ENCODE measurements at regions not wholly inside any gene's neighbourhood (a gene's known extent, or its start where the extent isn't known, plus 50 kb on each side); places are given as distances from the start of the nearest gene placed in this dataset.

GRCh38 chr11:25939691-25940090 is 392.2 kb upstream of the ANO3 start:
- H3K4me3 ChIP-seq (ENCODE audit: low read depth, low read length), result no peak overlapping the region
- DNase-seq (ENCODE audit: low read depth), result no peak
- TF ChIP-seq CTCF (IDR thresholded peaks at IDR 0.05; ENCODE audit: insufficient read depth, low read depth, low read length, missing control alignments), result no peak

GRCh38 chr11:25941353-25941752 is 390.6 kb upstream of the ANO3 start:
- no peak overlapping the region for H3K4me3 ChIP-seq (ENCODE audit: low read depth, low read length)
- no peak for DNase-seq (ENCODE audit: low read depth)
- TF ChIP-seq CTCF (IDR thresholded peaks at IDR 0.05; ENCODE audit: insufficient read depth, low read depth, low read length, missing control alignments), result no peak

DNA sequence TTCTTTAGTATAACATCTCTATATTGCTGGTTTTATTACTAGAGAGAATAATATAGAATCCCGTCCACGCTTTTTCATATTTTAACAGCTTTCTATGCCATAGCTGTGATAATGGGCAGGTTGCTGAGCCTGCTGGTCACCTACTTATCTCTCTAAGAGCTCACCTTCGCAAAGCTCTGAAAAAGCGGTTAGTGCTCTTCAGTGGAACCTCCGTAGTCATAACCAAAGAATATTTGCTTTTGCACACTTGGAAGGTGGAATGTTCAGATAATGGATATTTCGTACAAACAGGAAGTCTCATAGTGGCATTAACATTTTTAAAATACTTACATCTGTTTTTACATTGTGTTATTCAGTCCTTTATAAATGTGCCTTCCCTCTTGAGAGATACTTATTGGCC is 388.9 kb upstream of the ANO3 start:
- TF ChIP-seq CTCF (IDR thresholded peaks at IDR 0.05; ENCODE audit: insufficient read depth, low read depth, low read length, missing control alignments), result no peak
- no peak overlapping the region for H3K4me3 ChIP-seq (ENCODE audit: low read depth, low read length)
- no peak for DNase-seq (ENCODE audit: low read depth)

- H3K4me3 ChIP-seq (ENCODE audit: low read depth, low read length), result no peak overlapping the region
- DNase-seq (ENCODE audit: low read depth), result no peak
- no peak for TF ChIP-seq CTCF (IDR thresholded peaks at IDR 0.05; ENCODE audit: insufficient read depth, low read depth, low read length, missing control alignments)
Measured at GRCh38 chr11:25943777-25944661, 387.9 kb upstream of the ANO3 start.

GRCh38 chr11:25949918-25950317 is 382.0 kb upstream of the ANO3 start:
- no peak overlapping the region for H3K4me3 ChIP-seq (ENCODE audit: low read depth, low read length)
- no peak for DNase-seq (ENCODE audit: low read depth)
- TF ChIP-seq CTCF (IDR thresholded peaks at IDR 0.05; ENCODE audit: insufficient read depth, low read depth, low read length, missing control alignments), result no peak

DNA sequence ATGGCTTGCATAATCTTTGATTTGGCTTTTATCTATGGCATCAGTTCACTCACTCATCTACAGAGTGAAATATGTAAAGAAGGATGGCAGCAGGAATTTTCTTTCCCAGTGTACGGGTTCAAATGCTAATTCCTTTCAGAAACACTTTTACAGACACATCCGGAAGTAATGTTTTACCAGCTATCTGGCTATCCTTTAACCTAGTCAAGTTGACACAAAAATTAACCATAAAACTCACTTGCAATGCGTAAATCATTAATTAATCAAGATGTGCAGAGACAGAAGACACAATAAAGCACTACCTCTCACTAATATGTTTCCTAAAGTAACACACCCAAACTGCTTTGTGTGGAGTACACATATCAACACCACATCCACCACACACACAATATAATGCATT is 378.9 kb upstream of the ANO3 start:
- TF ChIP-seq CTCF (IDR thresholded peaks at IDR 0.05; ENCODE audit: insufficient read depth, low read depth, low read length, missing control alignments), result no peak
- no peak for DNase-seq (ENCODE audit: low read depth)
- H3K4me3 ChIP-seq (ENCODE audit: low read depth, low read length), result no peak overlapping the region

DNA sequence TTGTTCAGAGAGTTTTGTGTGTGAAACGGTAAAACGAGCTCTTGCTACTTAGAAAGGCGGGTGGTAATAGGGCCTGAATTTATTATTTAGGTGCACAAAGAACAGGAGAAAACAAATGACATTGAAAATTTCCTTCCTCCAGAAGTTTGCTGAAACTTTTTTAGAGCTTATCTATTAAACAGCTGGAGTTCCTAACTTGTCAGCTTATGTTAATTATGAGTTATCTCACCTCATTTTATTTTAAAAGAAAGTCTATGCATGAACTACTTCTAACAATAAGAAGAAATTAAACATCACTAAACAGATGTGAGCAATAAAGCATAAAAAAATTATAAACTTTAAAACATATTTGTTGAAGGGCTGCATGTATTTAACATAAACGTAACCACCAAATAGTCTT is 373.9 kb upstream of the ANO3 start:
- H3K4me3 ChIP-seq (ENCODE audit: low read depth, low read length), result no peak overlapping the region
- no peak for TF ChIP-seq CTCF (IDR thresholded peaks at IDR 0.05; ENCODE audit: insufficient read depth, low read depth, low read length, missing control alignments)
- no peak for DNase-seq (ENCODE audit: low read depth)

Measured in GM12865 (cell line).